HepG2 (cell line): ENCODE measurements at regions not wholly inside any gene's neighbourhood (a gene's known extent, or its start where the extent isn't known, plus 50 kb on each side); places are given as distances from the start of the nearest gene placed in this dataset.

Experiments
- ATAC-seq: fragments of 200-7000 bp; cut with Tn5 transposase; 3 replicates; pipeline ENCODE4 v1.9.1; 2020; ENCODE audit warnings: mild to moderate bottlenecking, moderate library complexity
- BruUV-seq: library from RNA; stranded (reverse); fragments of 400-500 nt; replicated peaks from 2 replicates; lab custom pipeline; 2021; lab: Mats Ljungman, UMichigan
- CTCF ChIA-PET: fragments of 300-600 bp; formaldehyde crosslinking; extraction: SDS; loops from one replicate; lab custom pipeline; 2021; ENCODE audit warnings: low total read pairs, inconsistent platforms, low intra/inter-chr PET ratio; lab: Yijun Ruan, JAX
- POLR2A ChIA-PET: fragments of 350-600 bp; sonication (Branson Sonifier 250); formaldehyde crosslinking; loops from one replicate; lab custom pipeline; 2020; ENCODE audit warnings: antibody characterized with exemption, inconsistent platforms; lab: Yijun Ruan, JAX
- DNase-seq: peaks from one replicate; pipeline ENCODE4 v3.0.0-alpha.2; 2015; ENCODE audit warnings: low spot score
- FAIRE-seq: peaks from 3 replicates; lab custom pipeline; 2011; peaks lifted over from hg19 to GRCh38; lab: Jason Lieb, UNC
- H2AFZ ChIP-seq: one replicate; pipeline ENCODE4 v1.6.1; 2011; ENCODE audit warnings: low read length, inconsistent platforms
- H3K27ac ChIP-seq: fragments of 300-600 bp; 3 replicates; pipeline ENCODE4 v1.8.0; 2011; ENCODE audit warnings: mixed run types, mild to moderate bottlenecking, mixed read lengths, low read length, inconsistent platforms; ENCODE audit not compliant: insufficient read depth; ENCODE audit errors: extremely low read length
- H3K27me3 ChIP-seq, 2 experiments: fragments of 200-600 bp in 1 of 2; 2 replicates in 1 of 2; 3 replicates in 1 of 2; pipeline versions ENCODE4 v1.6.0 to v1.8.0; 2011; ENCODE audit warnings: low read length in 2 of 2, mild to moderate bottlenecking in 2 of 2, moderate library complexity in 2 of 2, inconsistent platforms in 1 of 2; ENCODE audit not compliant: insufficient read depth in 2 of 2, control insufficient read depth in 1 of 2
- H3K36me3 ChIP-seq, 2 experiments: fragments of 200-600 bp in 1 of 2; replicated peaks in 1 of 2; 2 replicates in 1 of 2; 3 replicates in 1 of 2; pipeline versions ENCODE4 v1.5.1 to v1.8.0; 2011; ENCODE audit warnings: low read length in 2 of 2, inconsistent platforms in 1 of 2; ENCODE audit not compliant: insufficient read depth in 2 of 2, control insufficient read depth in 1 of 2
- H3K4me1 ChIP-seq: 2 replicates; pipeline ENCODE4 v1.5.1; 2012; ENCODE audit warnings: low read length, inconsistent platforms; ENCODE audit not compliant: insufficient read depth
- H3K4me2 ChIP-seq: 2 replicates; pipeline ENCODE4 v1.6.0; 2011; ENCODE audit warnings: low read depth, low read length, inconsistent platforms
- H3K4me3 ChIP-seq, 3 experiments: fragments of 200-600 bp in 1 of 3; sonication (generic), shearing (Covaris generic) in 1 of 3; replicated peaks in 1 of 3; 2 replicates each; pipeline ENCODE4 v1.5.1; 2011 to 2016; ENCODE audit warnings: low read length in 3 of 3, inconsistent platforms in 2 of 3, low read depth in 2 of 3, mild to moderate bottlenecking in 2 of 3, control low read depth in 1 of 3, mixed read lengths in 1 of 3; ENCODE audit not compliant: insufficient read depth in 1 of 3
- H3K79me2 ChIP-seq: one replicate; pipeline ENCODE4 v1.6.1; 2011; ENCODE audit warnings: low read length, inconsistent platforms; ENCODE audit not compliant: insufficient read depth
- H3K9ac ChIP-seq: 2 replicates; pipeline ENCODE4 v1.6.0; 2011; ENCODE audit warnings: mild to moderate bottlenecking, low read depth, low read length, inconsistent platforms; ENCODE audit not compliant: insufficient read depth
- H3K9me3 ChIP-seq: 2 replicates; pipeline ENCODE4 v1.5.1; 2012; ENCODE audit warnings: mild to moderate bottlenecking, low read length
- H4K20me1 ChIP-seq: 2 replicates; pipeline ENCODE4 v1.6.0; 2011; ENCODE audit warnings: inconsistent platforms, mild to moderate bottlenecking, low read length, moderate library complexity; ENCODE audit not compliant: insufficient read depth
- EP300 ChIP-seq, 3 experiments: sonication (generic) in 1 of 3; formaldehyde crosslinking in 1 of 3; IDR thresholded peaks; 2 replicates each; pipeline versions ENCODE4 v1.5.1 to v1.6.1; 2011 to 2020; ENCODE audit warnings: low read depth in 2 of 3, low read length in 2 of 3, borderline replicate concordance in 1 of 3, improper control_type of control experiment in 1 of 3, mild to moderate bottlenecking in 1 of 3, missing genetic modification reagents in 1 of 3, moderate library complexity in 1 of 3
- GLI4 ChIP-seq: sonication (generic); formaldehyde crosslinking; IDR thresholded peaks from 2 replicates; pipeline ENCODE4 v1.5.1; 2020; ENCODE audit warnings: missing genetic modification reagents, mild to moderate bottlenecking, moderate library complexity, borderline replicate concordance
- KMT2A ChIP-seq: sonication (generic); formaldehyde crosslinking; IDR thresholded peaks from 2 replicates; pipeline ENCODE4 v1.4.0; 2020; ENCODE audit warnings: missing genetic modification reagents
- MTF1 ChIP-seq: sonication (generic); formaldehyde crosslinking; IDR thresholded peaks from 2 replicates; pipeline ENCODE4 v1.5.0; 2020; ENCODE audit warnings: missing genetic modification reagents
- SUZ12 ChIP-seq: fragments of 150-350 bp; IDR thresholded peaks from 2 replicates; pipeline ENCODE4 v1.6.1; 2014; ENCODE audit warnings: low read depth, low read length
- TEAD2 ChIP-seq: sonication (generic); formaldehyde crosslinking; IDR thresholded peaks from 2 replicates; pipeline ENCODE4 v1.9.0; 2021; ENCODE audit warnings: missing genetic modification reagents
- TEAD3 ChIP-seq: optimal IDR thresholded peaks from 2 replicates; pipeline ENCODE3; 2016; ENCODE audit warnings: borderline replicate concordance
- ZNF251 ChIP-seq: sonication (generic); formaldehyde crosslinking; IDR thresholded peaks from 2 replicates; pipeline ENCODE4 v1.9.0; 2021; ENCODE audit warnings: mild to moderate bottlenecking, missing genetic modification reagents
- ZNF709 ChIP-seq: sonication (generic); formaldehyde crosslinking; IDR thresholded peaks from 2 replicates; pipeline ENCODE4 v1.5.0; 2020; ENCODE audit warnings: mild to moderate bottlenecking, missing genetic modification reagents
- WGBS: methylation state at CpG from one replicate; pipeline ENCODE4 v1.1.6; 2017; ENCODE audit warnings: low lambda C conversion rate; 5-methylcytosine and 5-hydroxymethylcytosine counted together
- in situ Hi-C: cut with HindIII; loops from 2 replicates; pipeline ENCODE4 v1.10.0; 2017; ENCODE audit warnings: low pct_unique_long_range_greater_than_20kb; ENCODE audit not compliant: extremely low pct_ligation_motif_present
- intact Hi-C: fragments of 100-400 bp; cut with micrococcal nuclease; formaldehyde crosslinking; loops from one replicate; pipeline ENCODE4 v1.10.0; 2022; ENCODE audit not compliant: unreplicated experiment
- TF ChIP-seq, protein P1 (sequence below): sonication (generic); formaldehyde crosslinking; IDR thresholded peaks from 2 replicates; pipeline ENCODE4 v1.8.0; 2022; ENCODE audit warnings: missing genetic modification reagents, mild to moderate bottlenecking, borderline replicate concordance
- TF ChIP-seq, protein P2 (sequence below), 2 experiments: sonication (generic) in 1 of 2; formaldehyde crosslinking in 1 of 2; IDR thresholded peaks; 2 replicates each; pipeline versions ENCODE4 v1.6.1 to v1.9.0; 2014 to 2022; ENCODE audit warnings: antibody characterized with exemption in 1 of 2, borderline replicate concordance in 1 of 2, inconsistent platforms in 1 of 2, low read depth in 1 of 2, missing genetic modification reagents in 1 of 2

DNA sequence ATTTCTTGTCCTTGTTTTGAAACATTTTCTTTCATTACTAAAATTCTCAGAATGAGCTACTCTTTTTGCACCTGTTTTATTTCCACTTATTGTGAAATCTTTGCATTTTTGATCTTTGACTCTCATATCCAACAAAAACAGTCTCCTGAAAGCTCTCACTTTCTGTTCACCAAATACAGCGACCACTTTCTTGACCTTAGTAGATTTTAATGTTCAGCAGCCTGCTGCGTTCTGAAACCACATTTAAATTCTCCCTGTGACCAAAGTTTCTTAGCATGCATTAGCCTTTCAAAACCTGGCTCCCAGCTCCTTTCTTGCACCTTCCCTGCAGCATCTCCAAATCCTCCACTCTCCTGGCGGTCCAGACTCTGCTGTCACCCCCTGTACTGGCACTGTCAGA lies 404.4 kb upstream of the PDE3A start:
- DNase-seq (no peak), FAIRE-seq (no peak), ATAC-seq (no peak)
- Histone ChIP-seq H4K20me1 (no peaks in the 10 kb centered on the region), H3K4me3 (no peak overlapping the region), H3K9ac (no peak overlapping the region), H3K9me3 (no peaks in the 10 kb centered on the region), H3K4me2 (no peak overlapping the region), H3K27ac (no peak overlapping the region), H3K4me1 (no peaks in the 10 kb centered on the region), H3K36me3 (no peaks in the 10 kb centered on the region), H3K27me3 (no peaks in the 10 kb centered on the region), H2AFZ (no peak overlapping the region), H3K79me2 (no peaks in the 10 kb centered on the region)
- 3% methylated on average over 3 of the region's 3 CpGs for WGBS
- CTCF ChIA-PET, result no interaction called here
- intact Hi-C loops (no loop called here), in situ Hi-C loops (no loop called here)
- POLR2A ChIA-PET, result no interaction called here
- no TSS peak for BruUV-seq
- TF ChIP-seq ZNF251 (CRISPR knock-in tag), result no peak
- TF ChIP-seq EP300 (IDR thresholded peaks at IDR 0.05; ENCODE audit: low read depth in 2 of 2, low read length in 2 of 2), result no peak
- no peak for TF ChIP-seq EP300 (CRISPR knock-in tag; IDR thresholded peaks at IDR 0.05; ENCODE audit: borderline replicate concordance)
- TF ChIP-seq MTF1 (CRISPR knock-in tag), result no peak
- TF ChIP-seq GLI4, result no peak
- no peak for TF ChIP-seq TEAD2 (CRISPR knock-in tag)
- no peak for TF ChIP-seq SUZ12
- TF ChIP-seq, protein P1, sequence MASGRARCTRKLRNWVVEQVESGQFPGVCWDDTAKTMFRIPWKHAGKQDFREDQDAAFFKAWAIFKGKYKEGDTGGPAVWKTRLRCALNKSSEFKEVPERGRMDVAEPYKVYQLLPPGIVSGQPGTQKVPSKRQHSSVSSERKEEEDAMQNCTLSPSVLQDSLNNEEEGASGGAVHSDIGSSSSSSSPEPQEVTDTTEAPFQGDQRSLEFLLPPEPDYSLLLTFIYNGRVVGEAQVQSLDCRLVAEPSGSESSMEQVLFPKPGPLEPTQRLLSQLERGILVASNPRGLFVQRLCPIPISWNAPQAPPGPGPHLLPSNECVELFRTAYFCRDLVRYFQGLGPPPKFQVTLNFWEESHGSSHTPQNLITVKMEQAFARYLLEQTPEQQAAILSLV (CRISPR knock-in tag), result no peak

DNA sequence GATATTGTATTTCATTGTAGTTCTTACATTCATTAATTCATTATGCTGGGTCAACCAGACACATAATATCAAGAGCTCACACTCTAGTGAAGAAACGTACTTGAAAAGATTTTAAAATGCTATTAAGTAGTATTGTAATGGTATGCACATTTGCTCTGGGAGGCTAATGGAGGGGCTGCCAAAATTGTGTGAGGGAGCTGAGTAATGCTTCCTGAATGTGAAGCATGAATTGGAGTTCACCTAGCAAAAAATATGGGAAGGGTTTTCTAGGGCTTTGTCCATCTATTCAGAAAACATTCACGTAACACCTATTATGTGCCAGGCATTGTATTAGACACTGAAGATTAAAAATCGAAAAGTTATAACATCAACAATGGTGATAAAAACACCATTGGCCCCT lies 403.8 kb upstream of the PDE3A start:
- in situ Hi-C loops (no loop called here), intact Hi-C loops (no loop called here)
- Histone ChIP-seq H3K27ac (no peak overlapping the region), H3K9ac (no peak overlapping the region), H3K4me3 (no peak overlapping the region), H3K4me2 (no peak overlapping the region), H2AFZ (no peak overlapping the region), H3K79me2 (no peaks in the 10 kb centered on the region), H3K4me1 (no peaks in the 10 kb centered on the region), H3K27me3 (no peaks in the 10 kb centered on the region), H3K36me3 (no peaks in the 10 kb centered on the region), H3K9me3 (no peaks in the 10 kb centered on the region), H4K20me1 (no peaks in the 10 kb centered on the region)
- no peak for DNase-seq
- WGBS, result 16% methylated on average over 3 of the region's 3 CpGs
- TF ChIP-seq, protein P2, sequence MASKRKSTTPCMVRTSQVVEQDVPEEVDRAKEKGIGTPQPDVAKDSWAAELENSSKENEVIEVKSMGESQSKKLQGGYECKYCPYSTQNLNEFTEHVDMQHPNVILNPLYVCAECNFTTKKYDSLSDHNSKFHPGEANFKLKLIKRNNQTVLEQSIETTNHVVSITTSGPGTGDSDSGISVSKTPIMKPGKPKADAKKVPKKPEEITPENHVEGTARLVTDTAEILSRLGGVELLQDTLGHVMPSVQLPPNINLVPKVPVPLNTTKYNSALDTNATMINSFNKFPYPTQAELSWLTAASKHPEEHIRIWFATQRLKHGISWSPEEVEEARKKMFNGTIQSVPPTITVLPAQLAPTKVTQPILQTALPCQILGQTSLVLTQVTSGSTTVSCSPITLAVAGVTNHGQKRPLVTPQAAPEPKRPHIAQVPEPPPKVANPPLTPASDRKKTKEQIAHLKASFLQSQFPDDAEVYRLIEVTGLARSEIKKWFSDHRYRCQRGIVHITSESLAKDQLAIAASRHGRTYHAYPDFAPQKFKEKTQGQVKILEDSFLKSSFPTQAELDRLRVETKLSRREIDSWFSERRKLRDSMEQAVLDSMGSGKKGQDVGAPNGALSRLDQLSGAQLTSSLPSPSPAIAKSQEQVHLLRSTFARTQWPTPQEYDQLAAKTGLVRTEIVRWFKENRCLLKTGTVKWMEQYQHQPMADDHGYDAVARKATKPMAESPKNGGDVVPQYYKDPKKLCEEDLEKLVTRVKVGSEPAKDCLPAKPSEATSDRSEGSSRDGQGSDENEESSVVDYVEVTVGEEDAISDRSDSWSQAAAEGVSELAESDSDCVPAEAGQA (IDR thresholded peaks at IDR 0.05; ENCODE audit: low read depth), result no peak
- TF ChIP-seq, protein P2 (CRISPR knock-in tag; IDR thresholded peaks at IDR 0.05; ENCODE audit: borderline replicate concordance), result no peak
- TF ChIP-seq KMT2A (CRISPR knock-in tag) (no peak), ZNF709 (CRISPR knock-in tag) (no peak), TEAD3 (no peak)
- BruUV-seq, result no TSS peak
- no peak for FAIRE-seq
- POLR2A ChIA-PET, result no interaction called here
- ATAC-seq, result no peak
- CTCF ChIA-PET, result no interaction called here
